Peyer's patch (tissue), 4 donors: ENCODE measurements at regions not wholly inside any gene's neighbourhood (a gene's known extent, or its start where the extent isn't known, plus 50 kb on each side); places are given as distances from the start of the nearest gene placed in this dataset.

Experiments
- DNase-seq, 3 donors: peaks; one replicate each; pipeline ENCODE4 v3.0.0-alpha.2; 2017 to 2019
- H3K27ac ChIP-seq, 4 donors: fragments of 200-600 bp; sonication (generic); one replicate each; pipeline ENCODE4 v1.5.1; 2016 to 2019
- H3K27me3 ChIP-seq, 2 donors: fragments of 200-600 bp; sonication (generic); one replicate each; pipeline ENCODE4 v1.5.1; 2019
- H3K36me3 ChIP-seq, 3 donors: fragments of 200-600 bp; sonication (generic); one replicate each; pipeline ENCODE4 v1.5.1; 2016 to 2019
- H3K4me1 ChIP-seq, 4 donors: fragments of 200-600 bp; sonication (generic); one replicate each; pipeline ENCODE4 v1.5.1; 2016 to 2019
- H3K4me3 ChIP-seq, 4 donors: fragments of 200-600 bp; sonication (generic); 1 replicate in 3 of 4; 2 replicates in 1 of 4; pipeline ENCODE4 v1.5.1; 2016 to 2019; ENCODE audit warnings: mild to moderate bottlenecking in 1 of 4
- H3K9me3 ChIP-seq, 4 donors: fragments of 200-600 bp; sonication (generic); one replicate each; pipeline ENCODE4 v1.5.1; 2016 to 2019; ENCODE audit warnings: mild to moderate bottlenecking in 1 of 4
- CTCF ChIP-seq, 6 experiments: fragments of 450-650 bp in 4 of 6; fragments of 200-600 bp in 2 of 6; sonication (generic) in 1 of 6; IDR thresholded peaks; one replicate each; pipeline ENCODE4 v1.5.1; 2017 to 2019; ENCODE audit warnings: antibody characterized with exemption in 6 of 6, mild to moderate bottlenecking in 3 of 6, moderate library complexity in 1 of 6
- POLR2A ChIP-seq, 2 donors: fragments of 450-650 bp; IDR thresholded peaks; one replicate each; pipeline ENCODE4 v1.5.1; 2017; ENCODE audit warnings: antibody characterized with exemption in 2 of 2, mild to moderate bottlenecking in 2 of 2, moderate library complexity in 2 of 2

- Histone ChIP-seq H3K36me3 (no peaks in the 10 kb centered on the region), H3K9me3 (no peaks in the 10 kb centered on the region), H3K27ac (no peak overlapping the region), H3K27me3 (no peaks in the 10 kb centered on the region), H3K4me3 (no peak overlapping the region), H3K4me1 (no peaks in the 10 kb centered on the region)
- no peak for DNase-seq
- TF ChIP-seq POLR2A (IDR thresholded peaks at IDR 0.05) (no peak), CTCF (IDR thresholded peaks at IDR 0.05) (no peak)
These were observed 1655.8 kb upstream of the TENM3 start for GRCh38 chr4:180587379-180587778.

DNA sequence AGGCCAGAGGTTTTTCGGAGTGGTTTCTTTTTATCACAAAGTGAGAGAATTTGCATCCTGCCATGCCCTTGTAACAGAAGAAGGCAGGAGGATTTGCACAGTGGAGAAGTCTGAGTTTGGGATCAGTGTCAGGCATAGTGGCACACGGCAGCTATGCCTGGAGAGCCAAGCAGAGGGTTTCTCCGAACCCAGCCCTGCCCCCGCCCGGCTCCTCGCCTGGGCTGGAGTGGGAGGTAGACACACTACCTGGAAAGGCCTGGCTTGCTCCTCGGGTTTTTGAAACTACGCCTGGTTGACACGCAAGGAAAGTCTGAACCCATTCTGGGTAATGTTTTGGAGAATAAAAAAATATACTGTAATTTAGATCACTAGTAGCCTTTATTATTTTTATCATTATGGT lies 1653.6 kb upstream of the TENM3 start:
- no peak for DNase-seq
- Histone ChIP-seq H3K36me3 (no peaks in the 10 kb centered on the region), H3K4me1 (no peaks in the 10 kb centered on the region), H3K27me3 (no peaks in the 10 kb centered on the region), H3K27ac (no peak overlapping the region), H3K9me3 (no peaks in the 10 kb centered on the region), H3K4me3 (no peak overlapping the region)
- TF ChIP-seq POLR2A (IDR thresholded peaks at IDR 0.05) = no peak
- TF ChIP-seq CTCF (IDR thresholded peaks at IDR 0.05) = no peak

DNA sequence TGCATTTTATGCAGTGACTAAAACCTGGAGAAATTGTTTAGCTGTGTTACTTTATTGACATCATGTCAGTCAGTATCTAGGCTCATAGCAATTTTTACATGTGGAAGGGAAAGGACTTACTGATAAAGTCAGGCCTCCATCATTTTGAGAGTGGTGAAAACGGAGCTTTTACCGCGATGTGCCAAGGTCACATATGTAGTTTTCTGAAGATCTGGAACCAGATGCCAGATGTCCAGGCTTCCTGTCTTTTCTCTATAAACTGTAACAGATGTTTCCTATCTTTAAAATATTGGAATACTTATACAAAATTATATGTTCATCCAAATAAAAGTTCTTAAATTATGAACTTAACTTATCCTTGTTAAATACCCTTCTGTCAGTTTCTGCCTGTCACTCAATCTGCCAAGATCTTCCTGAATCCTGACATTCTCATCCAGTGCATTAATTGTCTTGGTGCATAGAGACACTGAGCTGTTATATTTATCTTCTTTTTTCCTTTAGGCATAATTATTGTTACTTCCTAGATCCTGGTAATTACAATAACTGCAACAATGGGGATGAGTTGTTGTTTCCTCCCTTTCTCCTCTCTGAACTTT lies 1646.2 kb upstream of the TENM3 start:
- Histone ChIP-seq H3K27ac (no peak overlapping the region), H3K36me3 (no peaks in the 10 kb centered on the region), H3K9me3 (no peaks in the 10 kb centered on the region), H3K27me3 (no peaks in the 10 kb centered on the region), H3K4me3 (no peak overlapping the region), H3K4me1 (no peaks in the 10 kb centered on the region)
- no peak for DNase-seq
- no peak for TF ChIP-seq CTCF (IDR thresholded peaks at IDR 0.05)
- TF ChIP-seq POLR2A (IDR thresholded peaks at IDR 0.05) = no peak

DNA sequence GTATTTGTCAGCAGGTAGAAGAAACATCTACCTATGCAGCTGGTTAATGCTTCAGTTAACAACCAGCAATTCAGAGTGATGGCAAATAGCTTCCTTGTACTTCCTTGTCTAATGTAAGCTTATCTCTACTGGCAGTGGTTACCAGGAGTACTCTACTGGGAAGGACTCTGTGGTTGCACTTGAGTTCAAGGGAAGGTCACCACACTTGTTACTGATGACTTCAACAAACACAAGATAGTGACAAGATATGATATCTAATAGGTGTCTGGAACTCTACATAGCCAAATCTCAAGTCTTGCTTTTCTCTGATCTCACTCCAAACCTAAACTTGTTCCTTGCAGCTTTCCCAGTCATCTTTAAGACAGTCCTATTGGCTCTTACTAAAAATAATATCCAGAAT lies 1644.9 kb upstream of the TENM3 start:
- TF ChIP-seq POLR2A (IDR thresholded peaks at IDR 0.05) (no peak), CTCF (IDR thresholded peaks at IDR 0.05) (no peak)
- no peak for DNase-seq
- no peaks in the 10 kb centered on the region for H3K36me3 ChIP-seq
- H3K4me1 ChIP-seq = no peaks in the 10 kb centered on the region
- no peaks in the 10 kb centered on the region for H3K27me3 ChIP-seq
- no peak overlapping the region for H3K27ac ChIP-seq
- H3K4me3 ChIP-seq = no peak overlapping the region
- no peaks in the 10 kb centered on the region for H3K9me3 ChIP-seq

DNA sequence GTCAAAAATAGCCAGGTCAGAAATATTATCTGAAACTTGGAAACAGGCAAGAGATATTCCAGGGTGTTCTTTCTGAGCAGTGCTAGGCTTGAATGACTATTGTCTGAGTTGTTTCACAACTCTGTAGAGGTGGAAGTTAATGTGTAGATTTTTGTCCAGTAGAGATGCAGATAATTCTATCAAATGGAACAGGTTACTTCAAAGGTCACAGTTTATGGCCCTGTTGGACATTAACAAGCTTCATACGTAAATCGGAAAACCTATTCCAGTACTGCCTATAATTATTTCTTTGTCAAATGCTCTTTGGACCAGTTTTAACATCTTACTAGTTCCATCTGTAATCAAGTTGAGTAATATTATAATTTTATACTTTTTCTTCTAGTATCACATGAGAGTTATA lies 1639.4 kb upstream of the TENM3 start:
- H3K36me3 ChIP-seq = no peaks in the 10 kb centered on the region
- no peaks in the 10 kb centered on the region for H3K9me3 ChIP-seq
- H3K27ac ChIP-seq = no peak overlapping the region
- no peak for TF ChIP-seq POLR2A (IDR thresholded peaks at IDR 0.05)
- no peak for TF ChIP-seq CTCF (IDR thresholded peaks at IDR 0.05)
- no peak overlapping the region for H3K4me3 ChIP-seq
- DNase-seq = no peak
- no peaks in the 10 kb centered on the region for H3K4me1 ChIP-seq
- H3K27me3 ChIP-seq = no peaks in the 10 kb centered on the region

DNA sequence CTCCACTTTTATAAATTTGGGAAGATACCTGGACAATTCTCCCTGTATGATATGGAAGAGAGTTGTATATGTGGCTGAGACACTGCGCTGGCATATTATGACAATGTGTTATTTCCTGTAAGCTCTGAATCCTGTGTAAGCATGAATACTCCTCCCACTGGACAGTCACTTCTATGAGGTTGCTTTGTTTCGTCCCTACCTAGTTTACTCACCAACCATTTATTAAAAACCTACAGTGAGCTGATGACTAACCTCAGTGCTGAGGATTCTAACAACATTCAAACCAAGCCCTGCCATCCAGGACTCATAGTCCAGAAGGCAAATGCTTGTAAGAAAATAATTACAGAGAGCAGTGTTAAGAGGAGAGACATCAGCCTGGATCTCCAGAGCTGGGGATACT lies 1632.9 kb upstream of the TENM3 start:
- Histone ChIP-seq H3K4me3 (no peak overlapping the region), H3K36me3 (no peaks in the 10 kb centered on the region), H3K4me1 (no peaks in the 10 kb centered on the region), H3K27me3 (no peaks in the 10 kb centered on the region), H3K27ac (no peak overlapping the region), H3K9me3 (no peaks in the 10 kb centered on the region)
- no peak for DNase-seq
- TF ChIP-seq POLR2A (IDR thresholded peaks at IDR 0.05) (no peak), CTCF (IDR thresholded peaks at IDR 0.05) (no peak)
